Urinary bladder (tissue), 3 donors: ENCODE measurements at regions not wholly inside any gene's neighbourhood (a gene's known extent, or its start where the extent isn't known, plus 50 kb on each side); places are given as distances from the start of the nearest gene placed in this dataset.

Experiments used
- DNase-seq: peaks from one replicate; pipeline ENCODE4 v3.0.0-alpha.2; 2015; ENCODE audit errors: extremely low spot score
- H3K27ac ChIP-seq: one replicate; pipeline ENCODE4 v1.5.1; 2013; ENCODE audit warnings: low read depth, mild to moderate bottlenecking, moderate library complexity
- H3K36me3 ChIP-seq: one replicate; pipeline ENCODE4 v1.6.1; 2013; ENCODE audit warnings: mild to moderate bottlenecking, moderate library complexity; ENCODE audit not compliant: insufficient read depth
- H3K4me1 ChIP-seq: one replicate; pipeline ENCODE4 v1.6.1; 2013; ENCODE audit warnings: mild to moderate bottlenecking, moderate library complexity; ENCODE audit not compliant: insufficient read depth
- H3K4me3 ChIP-seq: one replicate; pipeline ENCODE4 v1.5.1; 2013; ENCODE audit warnings: low read depth, low read length
- WGBS: extraction: QIAGEN DNeasy Blood & Tissue Kit; methylation state at CpG from one replicate; pipeline ENCODE4 v1.1.7; 2013; 5-methylcytosine and 5-hydroxymethylcytosine counted together
- donor health status: healthy with polysubstance abuse.
- donor health status: healthy.

GRCh38 chr4:130197946-130198345 lies 1102.0 kb downstream of the C4orf33 start:
- no peak for DNase-seq
- Histone ChIP-seq H3K27ac (no peak overlapping the region), H3K4me1 (no peaks in the 10 kb centered on the region), H3K4me3 (no peak overlapping the region), H3K36me3 (no peaks in the 10 kb centered on the region)

GRCh38 chr4:130203571-130203970 lies 1107.6 kb downstream of the C4orf33 start:
- H3K36me3 ChIP-seq, result no peaks in the 10 kb centered on the region
- no peaks in the 10 kb centered on the region for H3K4me1 ChIP-seq
- H3K4me3 ChIP-seq, result no peak overlapping the region
- H3K27ac ChIP-seq, result no peak overlapping the region
- no peak for DNase-seq
- WGBS, result 71% methylated on average over 3 of the region's 3 CpGs

GRCh38 chr4:130210864-130211263 lies 1114.9 kb downstream of the C4orf33 start:
- WGBS, result 24% methylated on average over 1 of the region's 1 CpG
- no peak overlapping the region for H3K4me3 ChIP-seq
- DNase-seq, result no peak
- no peaks in the 10 kb centered on the region for H3K36me3 ChIP-seq
- no peaks in the 10 kb centered on the region for H3K4me1 ChIP-seq
- no peak overlapping the region for H3K27ac ChIP-seq

- H3K36me3 ChIP-seq, result no peaks in the 10 kb centered on the region
- no peak overlapping the region for H3K4me3 ChIP-seq
- H3K27ac ChIP-seq, result no peak overlapping the region
- 65% methylated on average over 3 of the region's 3 CpGs for WGBS
- H3K4me1 ChIP-seq, result no peaks in the 10 kb centered on the region
- DNase-seq, result no peak
Observed at GRCh38 chr4:130214268-130214667, 1118.3 kb downstream of the C4orf33 start.

GRCh38 chr4:130233377-130234047 lies 1137.6 kb downstream of the C4orf33 start:
- Histone ChIP-seq H3K4me1 (no peaks in the 10 kb centered on the region), H3K27ac (no peak overlapping the region), H3K36me3 (no peaks in the 10 kb centered on the region), H3K4me3 (no peak overlapping the region)
- 73% methylated on average over 3 of the region's 3 CpGs for WGBS
- DNase-seq, result no peak

- H3K36me3 ChIP-seq, result no peaks in the 10 kb centered on the region
- H3K4me1 ChIP-seq, result no peaks in the 10 kb centered on the region
- 54% methylated on average over 3 of the region's 3 CpGs for WGBS
- H3K27ac ChIP-seq, result no peak overlapping the region
- no peak for DNase-seq
- H3K4me3 ChIP-seq, result no peak overlapping the region
Observed at GRCh38 chr4:130238121-130238520, 1142.2 kb downstream of the C4orf33 start.

- Histone ChIP-seq H3K4me1 (no peaks in the 10 kb centered on the region), H3K27ac (no peak overlapping the region), H3K4me3 (no peak overlapping the region), H3K36me3 (no peaks in the 10 kb centered on the region)
- 16% methylated on average over 1 of the region's 1 CpG for WGBS
- no peak for DNase-seq
Observed at GRCh38 chr4:130249002-130249401, 1153.0 kb downstream of the C4orf33 start.

- 62% methylated on average over 2 of the region's 2 CpGs for WGBS
- no peak for DNase-seq
- Histone ChIP-seq H3K4me3 (no peak overlapping the region), H3K4me1 (no peaks in the 10 kb centered on the region), H3K27ac (no peak overlapping the region), H3K36me3 (no peaks in the 10 kb centered on the region)
Observed at GRCh38 chr4:130257271-130257670, 1161.3 kb downstream of the C4orf33 start.

GRCh38 chr4:130266814-130267213 lies 1170.9 kb downstream of the C4orf33 start:
- H3K4me1 ChIP-seq, result no peaks in the 10 kb centered on the region
- H3K4me3 ChIP-seq, result no peak overlapping the region
- H3K36me3 ChIP-seq, result no peaks in the 10 kb centered on the region
- no peak overlapping the region for H3K27ac ChIP-seq
- no peak for DNase-seq
- WGBS, result 56% methylated on average over 2 of the region's 2 CpGs

GRCh38 chr4:130288576-130288975 lies 1192.6 kb downstream of the C4orf33 start:
- no peak overlapping the region for H3K4me3 ChIP-seq
- H3K4me1 ChIP-seq, result no peaks in the 10 kb centered on the region
- H3K36me3 ChIP-seq, result no peaks in the 10 kb centered on the region
- WGBS, result 10% methylated on average over 1 of the region's 1 CpG
- DNase-seq, result no peak
- H3K27ac ChIP-seq, result no peak overlapping the region

- H3K4me1 ChIP-seq, result no peaks in the 10 kb centered on the region
- no peak for DNase-seq
- no peaks in the 10 kb centered on the region for H3K36me3 ChIP-seq
- no peak overlapping the region for H3K4me3 ChIP-seq
- H3K27ac ChIP-seq, result no peak overlapping the region
Observed at GRCh38 chr4:130293692-130294091, 1197.7 kb downstream of the C4orf33 start.

- no peak overlapping the region for H3K4me3 ChIP-seq
- H3K36me3 ChIP-seq, result no peaks in the 10 kb centered on the region
- DNase-seq, result no peak
- no peaks in the 10 kb centered on the region for H3K4me1 ChIP-seq
- H3K27ac ChIP-seq, result no peak overlapping the region
Observed at GRCh38 chr4:130296448-130296847, 1200.5 kb downstream of the C4orf33 start.

- 59% methylated on average over 2 of the region's 2 CpGs for WGBS
- no peak for DNase-seq
- no peaks in the 10 kb centered on the region for H3K4me1 ChIP-seq
- no peak overlapping the region for H3K27ac ChIP-seq
- no peak overlapping the region for H3K4me3 ChIP-seq
- H3K36me3 ChIP-seq, result no peaks in the 10 kb centered on the region
Observed at GRCh38 chr4:130306566-130306965, 1210.6 kb downstream of the C4orf33 start.

GRCh38 chr4:130309221-130309620 lies 1213.3 kb downstream of the C4orf33 start:
- Histone ChIP-seq H3K27ac (no peak overlapping the region), H3K4me3 (no peak overlapping the region), H3K36me3 (no peaks in the 10 kb centered on the region), H3K4me1 (no peaks in the 10 kb centered on the region)
- WGBS, result 84% methylated on average over 2 of the region's 2 CpGs
- no peak for DNase-seq

- DNase-seq, result no peak
- H3K27ac ChIP-seq, result no peak overlapping the region
- no peaks in the 10 kb centered on the region for H3K36me3 ChIP-seq
- H3K4me3 ChIP-seq, result no peak overlapping the region
- H3K4me1 ChIP-seq, result no peaks in the 10 kb centered on the region
Observed at GRCh38 chr4:130322439-130322838, 1226.5 kb downstream of the C4orf33 start.
